ENCODE measurements at regions not wholly inside any gene's neighbourhood (a gene's known extent, or its start where the extent isn't known, plus 50 kb on each side); places are given as distances from the start of the nearest gene placed in this dataset.

GRCh38 chr7:91636728-91637127 lies 243.8 kb downstream of the MTERF1 start:
- CTCF ChIA-PET = no interaction called here
- TF ChIP-seq NR2C2 (CRISPR knock-in tag; IDR thresholded peaks at IDR 0.05) (no peak), HMGXB4 (CRISPR knock-in tag; IDR thresholded peaks at IDR 0.05) (no peak), ELF4 (CRISPR knock-in tag; IDR thresholded peaks at IDR 0.05; ENCODE audit: low read depth) (no peak), ZNF416 (CRISPR knock-in tag; IDR thresholded peaks at IDR 0.05) (no peak), FOXP4 (CRISPR knock-in tag; IDR thresholded peaks at IDR 0.05) (no peak)
- TF ChIP-seq, protein P1, sequence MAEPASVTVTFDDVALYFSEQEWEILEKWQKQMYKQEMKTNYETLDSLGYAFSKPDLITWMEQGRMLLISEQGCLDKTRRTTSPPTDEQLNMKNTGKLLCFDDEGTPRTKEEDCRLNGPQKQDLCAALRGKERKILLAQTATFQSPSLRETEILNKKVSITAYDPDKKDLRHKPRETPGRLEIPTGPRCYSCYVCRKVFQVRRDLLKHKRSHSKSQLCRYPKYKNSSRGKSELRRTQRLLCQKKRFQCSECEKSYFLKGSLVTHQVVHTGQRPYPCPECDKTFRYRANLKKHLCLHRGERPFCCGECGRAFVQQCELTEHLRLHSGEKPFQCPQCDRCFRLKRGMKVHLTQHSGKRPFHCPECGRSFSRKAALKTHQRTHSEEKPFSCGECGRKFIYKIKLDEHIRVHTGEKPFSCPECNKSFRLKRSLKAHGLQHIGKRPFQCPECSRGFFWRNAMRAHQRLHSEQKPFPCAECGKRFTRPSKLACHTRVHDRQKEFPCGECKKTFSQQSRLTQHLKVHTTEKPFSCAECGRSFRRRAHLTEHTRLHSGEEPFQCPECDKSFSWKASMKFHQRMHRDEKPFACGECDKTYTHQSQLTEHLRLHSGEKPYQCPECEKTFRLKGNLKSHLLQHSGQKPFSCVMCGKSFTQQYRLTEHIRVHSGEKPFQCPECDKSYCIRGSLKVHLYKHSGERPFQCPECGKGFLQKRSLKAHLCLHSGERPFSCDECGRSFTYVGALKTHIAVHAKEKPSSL (CRISPR knock-in tag; conservative IDR thresholded peaks at IDR 0.05) = no peak

DNA sequence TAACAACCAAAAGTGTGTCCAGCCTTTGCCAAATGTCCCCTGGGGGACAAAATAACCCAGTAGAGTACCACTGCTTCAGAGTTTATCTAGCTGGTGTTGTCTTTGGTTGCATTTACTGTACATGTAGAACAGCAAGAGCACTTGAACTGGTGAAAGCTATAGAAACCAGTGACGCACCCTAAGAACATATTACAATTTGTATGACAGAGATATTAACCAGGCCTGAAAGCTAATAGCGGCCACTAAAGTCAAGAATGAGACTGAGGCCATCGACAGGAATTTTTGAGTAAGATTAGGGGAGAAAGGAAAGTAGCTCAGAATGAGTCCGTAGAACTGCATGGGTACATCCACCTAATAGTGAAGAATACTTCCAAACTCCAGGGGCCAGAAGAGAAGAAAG lies 236.2 kb downstream of the MTERF1 start:
- TF ChIP-seq GABPB1 (CRISPR knock-in tag; IDR thresholded peaks at IDR 0.05) (no peak), ZNF396 (CRISPR knock-in tag; IDR thresholded peaks at IDR 0.05; ENCODE audit: borderline replicate concordance) (no peak), GRHL2 (CRISPR knock-in tag; IDR thresholded peaks at IDR 0.05; ENCODE audit: insufficient replicate concordance, severe bottlenecking) (no peak), NR1H2 (CRISPR knock-in tag; IDR thresholded peaks at IDR 0.05) (no peak)
- TF ChIP-seq, protein P2, sequence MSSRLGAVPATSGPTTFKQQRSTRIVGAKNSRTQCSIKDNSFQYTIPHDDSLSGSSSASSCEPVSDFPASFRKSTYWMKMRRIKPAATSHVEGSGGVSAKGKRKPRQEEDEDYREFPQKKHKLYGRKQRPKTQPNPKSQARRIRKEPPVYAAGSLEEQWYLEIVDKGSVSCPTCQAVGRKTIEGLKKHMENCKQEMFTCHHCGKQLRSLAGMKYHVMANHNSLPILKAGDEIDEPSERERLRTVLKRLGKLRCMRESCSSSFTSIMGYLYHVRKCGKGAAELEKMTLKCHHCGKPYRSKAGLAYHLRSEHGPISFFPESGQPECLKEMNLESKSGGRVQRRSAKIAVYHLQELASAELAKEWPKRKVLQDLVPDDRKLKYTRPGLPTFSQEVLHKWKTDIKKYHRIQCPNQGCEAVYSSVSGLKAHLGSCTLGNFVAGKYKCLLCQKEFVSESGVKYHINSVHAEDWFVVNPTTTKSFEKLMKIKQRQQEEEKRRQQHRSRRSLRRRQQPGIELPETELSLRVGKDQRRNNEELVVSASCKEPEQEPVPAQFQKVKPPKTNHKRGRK (CRISPR knock-in tag; IDR thresholded peaks at IDR 0.05; ENCODE audit: borderline replicate concordance) = no peak
- ATAC-seq (no peak), DNase-seq (ENCODE audit: low spot score) (no peak)
- H3K27me3 Mint-ChIP-seq (ENCODE audit: low read depth) = peaks cover 3% of the 10 kb centered on the region
- no peak overlapping the region for H3K4me3 Mint-ChIP-seq
- H3K36me3 Mint-ChIP-seq = no peaks in the 10 kb centered on the region
- CTCF ChIA-PET = interaction anchor here (0.8 kb wide), 1 partner anchor 356 kb away, joined by 3 read pairs; no protein-coding TSS in a partner anchor
- peaks cover 4% of the 10 kb centered on the region; the same call in 1 of the 2 replicates for H3K9me3 Mint-ChIP-seq
- POLR2A ChIA-PET = no interaction called here
- no peaks in the 10 kb centered on the region for H3K4me1 Mint-ChIP-seq
- no peak overlapping the region for H3K27ac Mint-ChIP-seq

More at GRCh38 chr7:91636728-91637127, 243.8 kb downstream of the MTERF1 start:
- no peak for DNase-seq (ENCODE audit: low spot score)
- H3K4me3 Mint-ChIP-seq = no peak overlapping the region
- H3K4me1 Mint-ChIP-seq = peaks cover 7% of the 10 kb centered on the region
- POLR2A ChIA-PET = interaction anchor here (0.5 kb wide), 1 partner anchor 20 kb away, joined by 3 read pairs; no protein-coding TSS in a partner anchor
- no peak overlapping the region for H3K27ac Mint-ChIP-seq
- no peaks in the 10 kb centered on the region for H3K9me3 Mint-ChIP-seq
- H3K36me3 Mint-ChIP-seq = no peaks in the 10 kb centered on the region
- no peak for ATAC-seq
- H3K27me3 Mint-ChIP-seq (ENCODE audit: low read depth) = no peaks in the 10 kb centered on the region; the same call in 1 of the 2 replicates

GRCh38 chr7:91645542-91645941 lies 235.0 kb downstream of the MTERF1 start:
- CTCF ChIA-PET = no interaction called here
- peaks cover 3% of the 10 kb centered on the region for H3K27me3 Mint-ChIP-seq (ENCODE audit: low read depth)
- peaks cover 7% of the 10 kb centered on the region for H3K9me3 Mint-ChIP-seq

More at GRCh38 chr7:91645542-91645941, 235.0 kb downstream of the MTERF1 start:
- Mint-ChIP-seq H3K27ac (no peak overlapping the region), H3K4me1 (no peaks in the 10 kb centered on the region), H3K36me3 (no peaks in the 10 kb centered on the region), H3K4me3 (no peak overlapping the region)
- POLR2A ChIA-PET = no interaction called here
- TF ChIP-seq ERG (CRISPR knock-in tag; IDR thresholded peaks at IDR 0.05) = no peak
- no peak for TF ChIP-seq CREM (CRISPR knock-in tag; IDR thresholded peaks at IDR 0.05)
- TF ChIP-seq ATF1 (CRISPR knock-in tag; IDR thresholded peaks at IDR 0.05) = no peak
- no peak for TF ChIP-seq ZMAT4 (CRISPR knock-in tag; IDR thresholded peaks at IDR 0.05)
- TF ChIP-seq ZNF671 (CRISPR knock-in tag; IDR thresholded peaks at IDR 0.05) = no peak
- ATAC-seq = no peak
- DNase-seq (ENCODE audit: low spot score) = no peak
